ENCODE measurements at regions not wholly inside any gene's neighbourhood (a gene's known extent, or its start where the extent isn't known, plus 50 kb on each side); places are given as distances from the start of the nearest gene placed in this dataset.
"Not testable (repeated sequence)": the region's sequence is repeated elsewhere in the genome, so short reads cannot be mapped to it uniquely, and the experiment has no call there.

GRCh38 chr20:5696011-5696559 is 54.1 kb upstream of the SHLD1 start:
- no peak for DNase-seq (ENCODE audit: low read depth, low spot score)

DNA sequence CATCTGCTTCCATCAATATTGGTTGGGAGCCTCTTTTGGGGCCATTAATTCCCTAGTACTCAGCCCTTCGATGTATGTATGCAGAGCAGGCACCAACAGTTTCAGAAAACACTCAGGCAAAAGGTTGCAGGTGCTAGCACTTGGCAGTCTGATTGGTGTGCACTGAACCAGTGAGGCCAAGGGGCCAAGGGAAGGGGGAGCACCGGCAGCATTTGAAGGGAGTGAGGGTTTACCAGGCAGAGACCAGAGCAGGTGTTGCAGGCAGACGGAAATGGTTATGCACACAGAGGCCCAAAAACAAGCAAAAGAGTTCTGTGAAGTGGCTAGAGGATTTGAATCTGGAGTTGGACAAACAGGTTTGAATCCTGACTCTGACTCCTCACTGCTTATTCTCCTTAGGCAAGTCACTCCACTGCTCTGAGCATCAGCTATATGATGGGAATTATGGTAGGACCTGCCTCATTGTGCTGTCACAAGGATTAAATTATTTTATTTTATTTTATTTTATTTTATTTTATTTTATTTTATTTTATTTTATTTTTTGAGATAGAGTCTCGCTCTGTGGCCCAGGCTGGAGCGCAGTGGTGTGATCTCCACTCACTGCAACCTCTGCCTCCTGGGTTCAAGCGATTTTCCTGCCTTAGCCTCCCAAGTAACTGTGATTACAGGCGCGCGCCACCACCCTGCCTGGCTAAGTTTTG is 58.1 kb upstream of the SHLD1 start:
- no peak for DNase-seq (ENCODE audit: low read depth, low spot score)

- no peak for DNase-seq (ENCODE audit: low read depth, low spot score)
Measured at GRCh38 chr20:5689463-5689862, 60.7 kb upstream of the SHLD1 start.

DNA sequence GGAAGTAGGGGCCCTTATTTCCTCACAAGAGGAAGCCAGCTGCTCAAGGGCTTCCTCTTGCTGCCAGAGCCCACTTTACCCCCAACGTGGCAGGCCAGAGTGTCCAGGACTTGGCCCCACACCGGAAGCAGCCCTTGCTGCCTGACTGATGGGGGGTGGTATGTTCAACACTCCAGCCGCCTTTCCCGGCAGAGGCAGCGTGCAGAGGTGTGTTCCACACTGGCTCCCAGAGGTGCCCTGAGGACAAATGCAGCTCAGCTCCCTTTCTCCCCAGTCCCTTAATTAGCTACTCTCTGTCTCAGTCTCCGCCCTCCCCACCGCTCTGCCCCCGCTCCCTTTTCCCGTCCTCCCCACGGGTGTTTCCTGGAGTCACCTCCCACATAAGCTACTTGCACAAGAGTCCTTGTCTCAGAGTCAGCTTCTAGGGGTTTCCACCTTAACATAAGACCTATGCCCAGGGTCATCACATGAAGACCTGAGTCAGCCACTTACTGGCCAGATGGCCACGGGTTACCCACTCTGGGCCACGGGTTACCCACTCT is 61.7 kb upstream of the SHLD1 start:
- DNase-seq (ENCODE audit: low read depth, low spot score), result peak; percentile 27

DNA sequence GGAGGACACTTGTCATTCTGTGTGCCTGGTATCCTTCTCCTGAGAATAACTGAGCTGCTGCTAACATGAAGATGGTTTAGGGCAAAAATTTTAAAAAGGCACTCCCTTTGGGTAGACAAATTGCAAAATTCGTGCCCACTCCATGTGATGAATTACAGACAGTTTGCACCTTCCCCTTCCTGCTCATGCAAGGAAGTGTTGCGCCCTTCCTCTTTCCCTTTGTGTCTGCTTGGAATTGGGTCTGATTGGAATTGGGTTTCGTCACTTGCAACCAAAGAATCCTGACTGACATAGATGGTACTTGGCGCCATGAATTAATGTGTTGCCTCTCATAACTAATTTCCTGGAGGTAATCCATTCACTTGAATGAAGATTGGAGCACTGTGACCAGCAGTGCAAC is 62.3 kb upstream of the SHLD1 start:
- no peak for DNase-seq (ENCODE audit: low read depth, low spot score)

DNA sequence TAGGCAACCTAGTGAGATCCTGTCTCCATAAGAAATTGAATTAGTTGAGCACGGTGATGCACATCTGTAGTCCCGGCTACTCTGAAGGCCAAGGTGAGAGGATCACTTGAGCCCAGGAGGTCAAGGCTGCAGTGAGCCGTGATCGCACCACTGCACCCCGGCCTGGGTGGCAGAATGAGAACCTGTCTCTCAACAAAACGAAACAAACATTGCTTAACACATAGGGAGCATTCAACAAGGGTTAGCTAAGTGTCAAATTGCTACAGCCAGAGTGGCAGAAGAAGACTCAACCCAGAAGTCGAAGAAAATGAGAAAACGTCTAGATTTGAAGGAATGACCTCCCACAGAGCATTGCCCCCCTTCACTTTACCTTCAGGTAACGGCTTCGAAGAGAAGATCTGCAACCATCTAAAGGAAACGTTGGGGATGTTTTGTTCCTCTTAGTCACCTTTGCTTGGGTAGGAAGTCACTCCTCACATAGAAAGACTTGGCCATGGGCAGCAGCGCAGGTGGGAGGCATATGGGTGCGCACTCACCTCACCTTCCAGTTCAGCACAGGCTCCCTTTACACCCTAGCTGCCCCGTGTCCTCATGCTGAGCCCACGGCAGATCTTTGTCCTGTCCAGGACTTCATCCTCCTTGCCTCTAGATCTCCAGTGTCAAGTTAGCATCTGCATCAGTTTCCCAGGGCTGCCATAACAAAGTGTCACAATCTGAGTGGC is 63.7 kb upstream of the SHLD1 start:
- no peak for DNase-seq (ENCODE audit: low read depth, low spot score)

DNA sequence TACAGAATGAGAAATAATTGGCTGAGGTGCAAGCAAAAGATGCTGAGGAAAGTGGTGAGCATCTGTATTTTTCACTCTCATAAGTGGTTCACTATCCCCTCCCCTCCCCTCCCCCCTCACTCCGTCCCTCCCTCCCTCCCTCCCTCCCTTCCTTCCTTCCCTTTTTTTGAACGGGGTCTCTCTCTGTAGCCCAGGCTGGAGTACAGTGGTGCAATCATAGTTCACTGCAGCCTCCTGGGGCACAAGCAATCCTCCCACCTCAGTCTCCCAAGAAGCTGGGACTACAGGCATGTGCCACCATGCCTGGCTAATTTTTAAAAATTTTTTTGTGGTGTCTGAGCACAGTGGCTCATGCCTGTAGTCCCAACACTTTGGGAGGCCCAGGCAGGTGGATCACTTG is 67.6 kb upstream of the SHLD1 start:
- not testable (repeated sequence) for DNase-seq (ENCODE audit: low read depth, low spot score)

GRCh38 chr20:5680192-5680591 is 69.4 kb upstream of the GPCPD1 start:
- DNase-seq (ENCODE audit: low read depth, low spot score), result no peak

- no peak for DNase-seq (ENCODE audit: low read depth, low spot score)
Measured at GRCh38 chr20:5678777-5679176, 68.0 kb upstream of the GPCPD1 start.

GRCh38 chr20:5677944-5678343 is 67.1 kb upstream of the GPCPD1 start:
- DNase-seq (ENCODE audit: low read depth, low spot score), result not testable (repeated sequence)

GRCh38 chr20:5677389-5677788 is 66.6 kb upstream of the GPCPD1 start:
- DNase-seq (ENCODE audit: low read depth, low spot score), result no peak

GRCh38 chr20:5675103-5676091 is 64.6 kb upstream of the GPCPD1 start:
- DNase-seq (ENCODE audit: low read depth, low spot score), result no peak

DNA sequence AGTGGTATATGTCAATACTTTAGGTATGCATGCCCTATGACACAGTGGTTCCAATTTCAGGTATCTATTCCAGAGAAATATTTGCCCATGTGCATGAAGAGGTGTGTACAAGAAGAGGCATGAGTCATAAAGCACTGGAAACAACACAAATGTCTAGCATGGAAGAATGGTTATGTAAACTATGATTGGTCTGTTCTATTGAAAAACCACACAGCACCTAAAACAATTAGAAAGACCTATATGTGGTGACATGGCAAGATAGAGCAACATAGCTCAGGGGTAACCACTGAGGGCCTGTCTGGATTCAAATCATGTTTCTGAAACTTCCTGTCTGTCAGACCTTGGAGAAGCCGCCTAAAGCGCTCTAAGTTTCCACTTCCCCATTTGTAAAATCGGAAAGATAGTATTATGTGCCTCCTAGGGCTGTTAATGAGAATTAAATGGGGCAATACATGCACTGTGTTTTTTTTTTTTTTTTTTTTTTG is 63.4 kb upstream of the GPCPD1 start:
- DNase-seq (ENCODE audit: low read depth, low spot score), result no peak

GRCh38 chr20:5670874-5671273 is 60.1 kb upstream of the GPCPD1 start:
- DNase-seq (ENCODE audit: low read depth, low spot score), result no peak

GRCh38 chr20:5670036-5670536 is 59.3 kb upstream of the GPCPD1 start:
- no peak for DNase-seq (ENCODE audit: low read depth, low spot score)

- no peak for DNase-seq (ENCODE audit: low read depth, low spot score)
Measured at GRCh38 chr20:5668529-5668868, 57.7 kb upstream of the GPCPD1 start.

- DNase-seq (ENCODE audit: low read depth, low spot score), result no peak
Measured at GRCh38 chr20:5667705-5668528, 57.1 kb upstream of the GPCPD1 start.

- DNase-seq (ENCODE audit: low read depth, low spot score), result no peak
Measured at GRCh38 chr20:5665417-5665816, 54.6 kb upstream of the GPCPD1 start.

DNA sequence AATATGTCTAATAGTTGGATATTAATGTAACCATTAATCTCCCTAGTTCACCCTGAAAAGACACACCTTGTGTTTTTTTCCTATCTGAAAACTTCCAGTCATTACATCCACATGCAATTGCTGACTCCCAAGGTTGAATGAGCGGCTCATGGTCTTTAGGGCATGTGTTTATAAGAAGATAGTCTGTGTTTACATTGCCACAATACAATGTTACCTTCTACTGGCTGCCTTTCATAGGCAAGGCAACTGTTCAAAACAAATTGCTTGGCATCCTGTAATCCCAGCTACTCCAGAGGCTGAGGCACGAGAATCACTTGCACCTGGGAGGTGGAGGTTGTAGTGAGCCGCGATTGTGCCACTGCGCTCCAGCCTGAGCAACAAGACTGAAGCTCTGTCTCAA is 52.6 kb upstream of the GPCPD1 start:
- DNase-seq (ENCODE audit: low read depth, low spot score), result no peak

DNA sequence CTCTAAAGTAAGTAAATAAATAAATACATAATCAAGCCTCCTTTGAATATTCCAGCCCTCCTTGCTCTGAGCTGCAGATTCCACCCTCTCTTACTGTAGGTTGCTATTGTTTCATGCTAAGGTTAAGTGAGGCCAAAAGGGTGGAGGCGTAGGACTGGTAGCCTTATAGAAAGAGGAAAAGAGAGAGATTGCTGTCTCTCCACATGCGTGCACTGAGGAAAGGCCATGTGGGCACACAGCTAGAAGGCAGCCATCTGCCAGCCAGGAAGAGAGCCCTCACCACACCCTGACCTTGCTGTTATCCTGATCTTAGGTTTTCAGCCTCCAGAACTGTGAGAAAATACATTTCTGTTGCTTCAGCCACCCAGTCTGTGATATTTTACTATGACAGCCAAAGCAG is 52.0 kb upstream of the GPCPD1 start:
- DNase-seq (ENCODE audit: low read depth, low spot score), result no peak

All from ELF-1 (cell line).